HepG2 (cell line): ENCODE measurements at regions not wholly inside any gene's neighbourhood (a gene's known extent, or its start where the extent isn't known, plus 50 kb on each side); places are given as distances from the start of the nearest gene placed in this dataset.

ENCODE experiments used
- ATAC-seq: fragments of 200-7000 bp; cut with Tn5 transposase; 3 replicates; pipeline ENCODE4 v1.9.1; 2020; ENCODE audit warnings: mild to moderate bottlenecking, moderate library complexity
- BruUV-seq: library from RNA; stranded (reverse); fragments of 400-500 nt; replicated peaks from 2 replicates; lab custom pipeline; 2021; lab: Mats Ljungman, UMichigan
- CTCF ChIA-PET: fragments of 300-600 bp; formaldehyde crosslinking; extraction: SDS; loops from one replicate; lab custom pipeline; 2021; ENCODE audit warnings: low total read pairs, inconsistent platforms, low intra/inter-chr PET ratio; lab: Yijun Ruan, JAX
- POLR2A ChIA-PET: fragments of 350-600 bp; sonication (Branson Sonifier 250); formaldehyde crosslinking; loops from one replicate; lab custom pipeline; 2020; ENCODE audit warnings: antibody characterized with exemption, inconsistent platforms; lab: Yijun Ruan, JAX
- DNase-seq: peaks from one replicate; pipeline ENCODE4 v3.0.0-alpha.2; 2015; ENCODE audit warnings: low spot score
- FAIRE-seq: peaks from 3 replicates; lab custom pipeline; 2011; peaks lifted over from hg19 to GRCh38; lab: Jason Lieb, UNC
- H2AFZ ChIP-seq: one replicate; pipeline ENCODE4 v1.6.1; 2011; ENCODE audit warnings: low read length, inconsistent platforms
- H3K27ac ChIP-seq: fragments of 300-600 bp; 3 replicates; pipeline ENCODE4 v1.8.0; 2011; ENCODE audit warnings: mixed run types, mild to moderate bottlenecking, mixed read lengths, low read length, inconsistent platforms; ENCODE audit not compliant: insufficient read depth; ENCODE audit errors: extremely low read length
- H3K27me3 ChIP-seq, 2 experiments: fragments of 200-600 bp in 1 of 2; 2 replicates in 1 of 2; 3 replicates in 1 of 2; pipeline versions ENCODE4 v1.6.0 to v1.8.0; 2011; ENCODE audit warnings: low read length in 2 of 2, mild to moderate bottlenecking in 2 of 2, moderate library complexity in 2 of 2, inconsistent platforms in 1 of 2; ENCODE audit not compliant: insufficient read depth in 2 of 2, control insufficient read depth in 1 of 2
- H3K36me3 ChIP-seq, 2 experiments: fragments of 200-600 bp in 1 of 2; replicated peaks in 1 of 2; 2 replicates in 1 of 2; 3 replicates in 1 of 2; pipeline versions ENCODE4 v1.5.1 to v1.8.0; 2011; ENCODE audit warnings: low read length in 2 of 2, inconsistent platforms in 1 of 2; ENCODE audit not compliant: insufficient read depth in 2 of 2, control insufficient read depth in 1 of 2
- H3K4me1 ChIP-seq: 2 replicates; pipeline ENCODE4 v1.5.1; 2012; ENCODE audit warnings: low read length, inconsistent platforms; ENCODE audit not compliant: insufficient read depth
- H3K4me2 ChIP-seq: 2 replicates; pipeline ENCODE4 v1.6.0; 2011; ENCODE audit warnings: low read depth, low read length, inconsistent platforms
- H3K4me3 ChIP-seq, 3 experiments: fragments of 200-600 bp in 1 of 3; sonication (generic), shearing (Covaris generic) in 1 of 3; replicated peaks in 1 of 3; 2 replicates each; pipeline ENCODE4 v1.5.1; 2011 to 2016; ENCODE audit warnings: low read length in 3 of 3, inconsistent platforms in 2 of 3, low read depth in 2 of 3, mild to moderate bottlenecking in 2 of 3, control low read depth in 1 of 3, mixed read lengths in 1 of 3; ENCODE audit not compliant: insufficient read depth in 1 of 3
- H3K79me2 ChIP-seq: one replicate; pipeline ENCODE4 v1.6.1; 2011; ENCODE audit warnings: low read length, inconsistent platforms; ENCODE audit not compliant: insufficient read depth
- H3K9ac ChIP-seq: 2 replicates; pipeline ENCODE4 v1.6.0; 2011; ENCODE audit warnings: mild to moderate bottlenecking, low read depth, low read length, inconsistent platforms; ENCODE audit not compliant: insufficient read depth
- H3K9me3 ChIP-seq: 2 replicates; pipeline ENCODE4 v1.5.1; 2012; ENCODE audit warnings: mild to moderate bottlenecking, low read length
- H4K20me1 ChIP-seq: 2 replicates; pipeline ENCODE4 v1.6.0; 2011; ENCODE audit warnings: inconsistent platforms, mild to moderate bottlenecking, low read length, moderate library complexity; ENCODE audit not compliant: insufficient read depth
- BCL6 ChIP-seq: IDR thresholded peaks from 2 replicates; pipeline ENCODE4 v1.6.1; 2016; ENCODE audit warnings: missing genetic modification reagents, missing compliant biosample characterization
- GPN1 ChIP-seq: sonication (generic); formaldehyde crosslinking; IDR thresholded peaks from 2 replicates; pipeline ENCODE4 v1.5.1; 2020; ENCODE audit warnings: missing genetic modification reagents, borderline replicate concordance
- HDAC6 ChIP-seq: fragments of 200-600 bp; sonication (generic); IDR thresholded peaks from 2 replicates; pipeline ENCODE4 v1.7.0; 2017; ENCODE audit warnings: mild to moderate bottlenecking, antibody characterized with exemption, low read length, low read depth
- KDM5A ChIP-seq: fragments of 200-600 bp; sonication (generic); IDR thresholded peaks from 2 replicates; pipeline ENCODE4 v1.7.0; 2018; ENCODE audit warnings: antibody characterized with exemption, mild to moderate bottlenecking, low read length, borderline replicate concordance
- MLLT10 ChIP-seq: sonication (generic); formaldehyde crosslinking; IDR thresholded peaks from 2 replicates; pipeline ENCODE4 v1.4.0; 2020; ENCODE audit warnings: missing genetic modification reagents
- NR2F1 ChIP-seq, 2 experiments: fragments of 450-650 bp in 1 of 2; formaldehyde crosslinking in 1 of 2; IDR thresholded peaks; 2 replicates each; pipeline versions ENCODE4 v1.5.0 to v1.6.1; 2016 to 2020; ENCODE audit warnings: mild to moderate bottlenecking in 1 of 2, missing compliant biosample characterization in 1 of 2, missing genetic modification reagents in 1 of 2, moderate library complexity in 1 of 2
- PRPF4 ChIP-seq: fragments of 200-400 bp; formaldehyde crosslinking; IDR thresholded peaks from 2 replicates; pipeline ENCODE4 v1.6.1; 2016; ENCODE audit warnings: low read length, low read depth; ENCODE audit not compliant: poor library complexity, severe bottlenecking
- RFXAP ChIP-seq: sonication (generic); formaldehyde crosslinking; IDR thresholded peaks from 2 replicates; pipeline ENCODE4 v1.4.0; 2020; ENCODE audit warnings: missing genetic modification reagents, borderline replicate concordance
- TBP ChIP-seq: sonication (generic); formaldehyde crosslinking; IDR thresholded peaks from 2 replicates; pipeline ENCODE4 v1.5.0; 2020; ENCODE audit warnings: missing genetic modification reagents
- ZKSCAN8 ChIP-seq: IDR thresholded peaks from 2 replicates; pipeline ENCODE4 v1.6.1; 2016; ENCODE audit warnings: borderline replicate concordance, missing genetic modification reagents, missing compliant biosample characterization
- ZNF432 ChIP-seq: sonication (generic); formaldehyde crosslinking; IDR thresholded peaks from 2 replicates; pipeline ENCODE4 v1.5.0; 2020; ENCODE audit warnings: missing genetic modification reagents, mild to moderate bottlenecking, borderline replicate concordance
- ZNF446 ChIP-seq: sonication (generic); formaldehyde crosslinking; IDR thresholded peaks from 2 replicates; pipeline ENCODE4 v1.5.0; 2020; ENCODE audit warnings: mild to moderate bottlenecking, missing genetic modification reagents
- ZNF75D ChIP-seq: sonication (generic); formaldehyde crosslinking; IDR thresholded peaks from 2 replicates; pipeline ENCODE4 v1.8.1; 2023; ENCODE audit warnings: missing genetic modification reagents, mild to moderate bottlenecking, borderline replicate concordance
- WGBS: methylation state at CpG from one replicate; pipeline ENCODE4 v1.1.6; 2017; ENCODE audit warnings: low lambda C conversion rate; 5-methylcytosine and 5-hydroxymethylcytosine counted together
- in situ Hi-C: cut with HindIII; loops from 2 replicates; pipeline ENCODE4 v1.10.0; 2017; ENCODE audit warnings: low pct_unique_long_range_greater_than_20kb; ENCODE audit not compliant: extremely low pct_ligation_motif_present
- intact Hi-C: fragments of 100-400 bp; cut with micrococcal nuclease; formaldehyde crosslinking; loops from one replicate; pipeline ENCODE4 v1.10.0; 2022; ENCODE audit not compliant: unreplicated experiment
- TF ChIP-seq, protein P1 (sequence below): sonication (generic); formaldehyde crosslinking; conservative IDR thresholded peaks from 2 replicates; pipeline ENCODE4 v1.8.1; 2023; ENCODE audit warnings: missing genetic modification reagents
- TF ChIP-seq, protein P2 (sequence below): sonication (generic); formaldehyde crosslinking; IDR thresholded peaks from 2 replicates; pipeline ENCODE4 v1.9.0; 2021; ENCODE audit warnings: missing genetic modification reagents, borderline replicate concordance

DNA sequence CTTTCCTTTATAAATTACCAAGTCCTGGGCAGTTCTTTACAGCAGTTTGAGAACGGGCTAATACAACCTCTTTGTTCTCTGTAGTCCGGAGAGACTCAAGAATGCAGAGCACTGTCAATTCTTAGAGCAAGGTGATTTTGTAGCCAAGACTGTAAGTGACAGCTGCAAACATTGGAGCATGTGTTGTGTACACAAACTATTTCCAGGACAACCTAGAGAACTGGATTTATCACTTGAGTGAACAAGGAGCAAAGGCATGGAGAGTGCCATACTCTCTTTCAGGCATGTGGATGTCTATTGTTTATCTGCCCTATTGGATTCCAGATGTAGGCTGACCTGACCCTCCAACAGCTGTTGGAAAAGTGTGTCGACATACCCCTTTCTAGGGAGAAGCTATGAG lies 153.9 kb downstream of the SPANXN3 start:
- no TSS peak for BruUV-seq
- CTCF ChIA-PET = no interaction called here
- H3K4me3 ChIP-seq = no peak overlapping the region
- intact Hi-C loops = no loop called here
- no peak overlapping the region for H3K27ac ChIP-seq
- WGBS = 0% methylated on average over 2 of the region's 3 CpGs
- H3K9ac ChIP-seq = no peak overlapping the region
- no peaks in the 10 kb centered on the region for H3K79me2 ChIP-seq
- no peak for ATAC-seq
- no peaks in the 10 kb centered on the region for H3K36me3 ChIP-seq
- H3K4me2 ChIP-seq = no peak overlapping the region
- TF ChIP-seq BCL6 = no peak
- no peak for TF ChIP-seq ZNF446
- TF ChIP-seq ZKSCAN8 = no peak
- no peak for TF ChIP-seq KDM5A
- TF ChIP-seq, protein P1, sequence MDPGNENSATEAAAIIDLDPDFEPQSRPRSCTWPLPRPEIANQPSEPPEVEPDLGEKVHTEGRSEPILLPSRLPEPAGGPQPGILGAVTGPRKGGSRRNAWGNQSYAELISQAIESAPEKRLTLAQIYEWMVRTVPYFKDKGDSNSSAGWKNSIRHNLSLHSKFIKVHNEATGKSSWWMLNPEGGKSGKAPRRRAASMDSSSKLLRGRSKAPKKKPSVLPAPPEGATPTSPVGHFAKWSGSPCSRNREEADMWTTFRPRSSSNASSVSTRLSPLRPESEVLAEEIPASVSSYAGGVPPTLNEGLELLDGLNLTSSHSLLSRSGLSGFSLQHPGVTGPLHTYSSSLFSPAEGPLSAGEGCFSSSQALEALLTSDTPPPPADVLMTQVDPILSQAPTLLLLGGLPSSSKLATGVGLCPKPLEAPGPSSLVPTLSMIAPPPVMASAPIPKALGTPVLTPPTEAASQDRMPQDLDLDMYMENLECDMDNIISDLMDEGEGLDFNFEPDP = no peak
- no peak for TF ChIP-seq PRPF4
- TF ChIP-seq GPN1 (CRISPR knock-in tag) = no peak
- TF ChIP-seq HDAC6 = no peak
- TF ChIP-seq RFXAP = no peak
- no peak for TF ChIP-seq TBP
- no peak for TF ChIP-seq NR2F1 (CRISPR knock-in tag; IDR thresholded peaks at IDR 0.05)
- no peak for TF ChIP-seq MLLT10 (CRISPR knock-in tag)
- TF ChIP-seq, protein P2, sequence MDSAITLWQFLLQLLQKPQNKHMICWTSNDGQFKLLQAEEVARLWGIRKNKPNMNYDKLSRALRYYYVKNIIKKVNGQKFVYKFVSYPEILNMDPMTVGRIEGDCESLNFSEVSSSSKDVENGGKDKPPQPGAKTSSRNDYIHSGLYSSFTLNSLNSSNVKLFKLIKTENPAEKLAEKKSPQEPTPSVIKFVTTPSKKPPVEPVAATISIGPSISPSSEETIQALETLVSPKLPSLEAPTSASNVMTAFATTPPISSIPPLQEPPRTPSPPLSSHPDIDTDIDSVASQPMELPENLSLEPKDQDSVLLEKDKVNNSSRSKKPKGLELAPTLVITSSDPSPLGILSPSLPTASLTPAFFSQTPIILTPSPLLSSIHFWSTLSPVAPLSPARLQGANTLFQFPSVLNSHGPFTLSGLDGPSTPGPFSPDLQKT (CRISPR knock-in tag) = no peak
- no peak for TF ChIP-seq ZNF75D (CRISPR knock-in tag)
- TF ChIP-seq ZNF432 (CRISPR knock-in tag) = no peak
- TF ChIP-seq, all 625 proteins: peak for 0
- Histone ChIP-seq H2AFZ (no peak overlapping the region), H4K20me1 (no peaks in the 10 kb centered on the region), H3K4me1 (no peaks in the 10 kb centered on the region), H3K9me3 (peaks cover 62% of the 10 kb centered on the region), H3K27me3 (no peaks in the 10 kb centered on the region)
- no peak for FAIRE-seq
- POLR2A ChIA-PET = no interaction called here
- DNase-seq = no peak
- in situ Hi-C loops = no loop called here
